Sciatic nerve (tissue), 2 donors: ENCODE measurements at regions not wholly inside any gene's neighbourhood (a gene's known extent, or its start where the extent isn't known, plus 50 kb on each side); places are given as distances from the start of the nearest gene placed in this dataset.
"Not testable (repeated sequence)": the region's sequence is repeated elsewhere in the genome, so short reads cannot be mapped to it uniquely, and the experiment has no call there.

Experiments
- ATAC-seq: fragments of 200-7000 bp; cut with Tn5 transposase; one replicate; pipeline ENCODE4 v1.9.1; 2020; ENCODE audit warnings: mild to moderate bottlenecking, moderate library complexity
- DNase-seq: peaks from one replicate; pipeline ENCODE4 v3.0.0-alpha.2; 2020; ENCODE audit warnings: low spot score
- intact Hi-C: fragments of 100-400 bp; cut with DNase I; formaldehyde crosslinking; loops from one replicate; pipeline ENCODE4 v1.14.2; 2022
- donor health status: DM: no; HTN: no; CAD: no.
- donor health status: DM: no; HTN: no; CAD: no.

- ATAC-seq = no peak
- DNase-seq = no peak
- intact Hi-C loops = no loop called here
Measured at GRCh38 chr2:105691947-105692390, 52.7 kb upstream of the NCK2 start.

DNA sequence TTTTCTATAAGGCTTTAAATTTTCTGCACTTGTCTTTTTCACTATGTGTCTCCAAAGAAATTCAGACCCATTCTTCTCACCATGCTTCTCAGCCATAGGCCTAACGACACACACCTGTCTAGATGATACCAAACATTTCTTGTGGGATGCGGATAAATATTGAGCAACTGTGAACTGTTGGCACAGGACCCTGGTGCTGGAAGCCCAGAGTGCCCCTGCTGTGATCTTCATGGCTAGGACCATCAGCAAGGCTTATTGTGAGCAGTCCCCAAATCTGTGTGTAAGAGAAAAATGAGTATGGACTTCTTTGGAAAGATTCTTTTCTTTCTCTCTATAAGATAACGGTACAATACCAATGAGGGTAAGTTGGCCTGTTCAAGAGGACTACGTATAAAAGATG is 54.1 kb upstream of the NCK2 start:
- intact Hi-C loops = no loop called here
- DNase-seq (no peak), ATAC-seq (no peak)

DNA sequence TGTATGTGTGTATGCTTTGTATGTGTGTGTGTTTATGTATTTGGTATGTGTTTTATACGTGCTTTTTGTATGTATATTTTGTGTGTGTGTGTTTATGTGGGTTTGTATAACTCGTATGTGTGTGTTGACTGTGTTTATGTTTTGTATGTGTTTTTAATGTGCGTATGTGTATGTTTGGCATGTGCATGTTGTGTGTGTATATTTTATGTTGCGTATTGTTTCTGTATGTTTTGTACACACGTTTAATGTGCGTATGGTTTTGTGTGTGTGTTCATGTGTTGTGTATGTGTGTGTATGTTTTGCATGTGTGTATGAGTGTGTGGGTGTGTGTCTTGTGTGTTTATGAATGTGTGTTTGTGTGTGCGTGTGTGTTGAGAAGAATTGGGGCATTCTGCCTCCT is 55.2 kb upstream of the NCK2 start:
- DNase-seq = no peak
- intact Hi-C loops = no loop called here
- no peak for ATAC-seq

GRCh38 chr2:105688946-105689345 is 55.8 kb upstream of the NCK2 start:
- ATAC-seq (no peak), DNase-seq (no peak)
- intact Hi-C loops = no loop called here

DNA sequence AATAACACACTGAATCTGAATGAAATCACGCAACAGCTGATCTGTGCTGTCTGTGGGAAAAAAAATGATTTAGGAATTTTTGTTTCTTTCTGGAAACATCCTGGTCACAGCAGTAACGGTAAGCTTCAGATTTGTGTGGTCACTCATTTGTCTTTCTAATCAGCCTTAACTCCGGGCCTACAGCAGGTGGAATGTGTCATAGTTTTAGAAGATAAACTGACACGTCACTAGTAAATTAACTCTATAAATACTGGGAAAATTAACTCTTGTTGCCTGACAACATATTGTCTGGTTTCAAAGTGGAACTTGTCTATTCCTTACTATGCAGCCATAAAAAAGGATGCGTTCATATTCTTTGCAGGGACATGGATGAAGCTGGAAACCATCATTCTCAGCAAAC is 58.1 kb upstream of the NCK2 start:
- DNase-seq (no peak), ATAC-seq (no peak)
- intact Hi-C loops = no loop called here

GRCh38 chr2:105683011-105683492 is 61.7 kb upstream of the NCK2 start:
- DNase-seq = no peak
- no peak for ATAC-seq
- intact Hi-C loops = no loop called here

GRCh38 chr2:105682401-105682800 is 62.3 kb upstream of the NCK2 start:
- intact Hi-C loops = no loop called here
- no peak for ATAC-seq
- DNase-seq = no peak

DNA sequence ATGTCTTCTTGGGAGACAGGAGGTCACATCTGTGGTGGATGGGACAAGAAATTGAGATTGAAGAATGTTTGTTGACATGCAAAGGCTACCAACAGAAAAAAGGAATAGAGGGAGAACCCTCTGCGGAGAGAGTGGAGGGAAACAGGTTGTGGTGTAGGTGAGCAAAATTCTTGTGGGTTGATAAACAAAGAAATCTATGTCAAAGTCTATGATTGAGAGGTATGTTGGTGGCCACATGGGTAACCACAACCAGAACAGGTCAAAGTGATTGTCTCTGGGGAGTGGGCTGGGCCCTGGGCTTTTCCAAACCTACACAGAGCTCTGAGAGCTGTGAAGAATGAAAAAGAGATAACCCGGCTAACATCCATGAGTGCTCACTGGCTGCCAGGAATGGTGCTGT is 62.8 kb upstream of the NCK2 start:
- DNase-seq (no peak), ATAC-seq (no peak)
- intact Hi-C loops = no loop called here

GRCh38 chr2:105680357-105680756 is 64.4 kb upstream of the NCK2 start:
- intact Hi-C loops = no loop called here

DNA sequence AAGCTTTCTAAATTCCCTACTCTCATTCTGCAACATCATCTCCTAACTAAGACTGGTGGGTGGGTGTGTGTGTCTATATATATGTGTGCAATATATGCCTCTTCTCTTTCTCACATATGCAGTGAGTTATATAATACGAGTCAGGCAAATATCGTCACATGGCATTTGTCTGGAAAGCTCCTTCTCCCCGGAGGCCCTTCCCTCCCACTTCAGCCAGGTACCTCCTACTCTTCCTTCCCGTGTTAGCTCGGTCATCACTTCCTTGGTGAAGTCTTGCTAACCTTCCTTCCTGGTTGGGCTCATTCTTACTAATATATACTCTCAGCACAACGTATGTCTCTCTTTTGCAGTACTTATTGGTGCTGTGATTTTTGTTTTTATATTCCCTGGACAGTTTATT is 66.4 kb upstream of the NCK2 start:
- intact Hi-C loops = no loop called here
- no peak for DNase-seq
- ATAC-seq = no peak

More at GRCh38 chr2:105680357-105680756, 64.4 kb upstream of the NCK2 start:
- ATAC-seq = no peak
- no peak for DNase-seq

GRCh38 chr2:105677901-105678300 is 66.8 kb upstream of the NCK2 start:
- intact Hi-C loops = no loop called here
- ATAC-seq (no peak), DNase-seq (no peak)

DNA sequence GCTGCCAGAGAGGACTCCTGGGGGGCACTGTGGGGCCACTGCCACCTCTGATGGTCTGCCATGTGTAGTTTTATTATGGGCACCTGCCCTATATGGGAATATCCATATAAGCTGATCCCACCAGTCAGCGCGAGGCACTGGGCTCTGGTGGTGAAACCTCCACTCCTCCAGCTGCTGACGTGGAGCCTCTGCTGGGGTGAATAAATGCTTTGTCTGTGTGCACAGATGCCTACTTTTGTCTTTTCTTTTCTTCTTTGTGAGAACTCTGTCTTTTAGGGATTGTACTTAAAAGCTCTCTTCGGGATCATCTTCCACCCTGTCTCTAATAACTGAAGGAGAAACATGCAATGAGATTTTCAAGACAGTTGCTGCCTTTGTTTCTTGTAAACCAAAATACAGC is 68.9 kb upstream of the NCK2 start:
- peak; percentile 59 for ATAC-seq
- no peak for DNase-seq
- intact Hi-C loops = no loop called here

- intact Hi-C loops = no loop called here
- DNase-seq = no peak
- ATAC-seq = no peak
Measured at GRCh38 chr2:105674859-105675541, 69.7 kb upstream of the NCK2 start.

- ATAC-seq = peak; percentile 25
- intact Hi-C loops = no loop called here
- DNase-seq = no peak
Measured at GRCh38 chr2:105674401-105674800, 70.3 kb upstream of the NCK2 start.

DNA sequence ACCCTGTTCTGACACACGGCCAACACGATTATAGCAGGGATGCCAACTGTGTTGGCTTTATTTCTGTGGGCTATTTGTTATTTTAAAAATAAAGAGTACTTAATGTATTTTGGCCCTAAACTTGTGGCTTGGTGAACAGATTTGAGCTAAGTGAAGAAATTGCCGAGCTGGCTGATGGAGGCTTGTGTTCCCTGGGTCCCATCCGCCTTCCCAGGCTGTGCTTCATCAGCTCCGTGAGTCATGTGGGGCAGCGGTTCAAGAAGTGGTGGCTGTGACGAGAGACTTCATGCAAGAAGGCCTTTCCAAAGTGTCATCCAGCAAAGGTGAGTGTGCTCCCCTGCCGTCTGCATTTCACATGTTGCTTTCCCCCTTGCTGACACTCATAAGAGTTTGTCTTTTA is 73.6 kb upstream of the NCK2 start:
- intact Hi-C loops = no loop called here
- ATAC-seq (no peak), DNase-seq (no peak)

GRCh38 chr2:105669384-105669891 is 75.3 kb upstream of the NCK2 start:
- no peak for DNase-seq
- ATAC-seq = no peak
- intact Hi-C loops = no loop called here

GRCh38 chr2:105665480-105665879 is 79.2 kb upstream of the NCK2 start:
- intact Hi-C loops = no loop called here
- ATAC-seq = no peak
- no peak for DNase-seq

- no peak for ATAC-seq
Measured at GRCh38 chr2:105660489-105660888, 84.2 kb upstream of the NCK2 start.

GRCh38 chr2:105655723-105656606 is 88.7 kb upstream of the NCK2 start:
- intact Hi-C loops, DNase-seq, ATAC-seq: not testable (repeated sequence)

More at GRCh38 chr2:105660489-105660888, 84.2 kb upstream of the NCK2 start:
- intact Hi-C loops = no loop called here
- DNase-seq = no peak

DNA sequence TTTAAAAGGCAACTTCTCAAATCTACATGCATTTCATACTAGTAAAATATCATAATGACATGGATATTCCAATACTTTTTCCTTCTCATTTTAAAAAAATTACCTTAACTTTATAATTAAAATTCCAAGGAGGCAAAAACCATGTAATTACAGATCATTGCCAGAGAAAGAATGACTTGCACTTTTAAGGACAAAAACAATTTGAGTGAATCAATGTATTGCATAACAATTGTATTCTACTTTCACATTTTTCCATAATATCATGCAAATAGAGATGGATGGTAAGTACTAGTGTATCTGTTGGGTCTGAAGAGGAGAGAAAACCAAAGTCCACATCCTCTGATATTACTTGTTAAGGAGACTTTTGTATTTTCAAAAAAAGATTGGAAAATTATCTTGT is 89.5 kb upstream of the NCK2 start:
- ATAC-seq (no peak), DNase-seq (no peak)
- intact Hi-C loops = no loop called here
